ENCODE measurements at regions not wholly inside any gene's neighbourhood (a gene's known extent, or its start where the extent isn't known, plus 50 kb on each side); places are given as distances from the start of the nearest gene placed in this dataset.
"Not testable (repeated sequence)": the region's sequence is repeated elsewhere in the genome, so short reads cannot be mapped to it uniquely, and the experiment has no call there.

DNA sequence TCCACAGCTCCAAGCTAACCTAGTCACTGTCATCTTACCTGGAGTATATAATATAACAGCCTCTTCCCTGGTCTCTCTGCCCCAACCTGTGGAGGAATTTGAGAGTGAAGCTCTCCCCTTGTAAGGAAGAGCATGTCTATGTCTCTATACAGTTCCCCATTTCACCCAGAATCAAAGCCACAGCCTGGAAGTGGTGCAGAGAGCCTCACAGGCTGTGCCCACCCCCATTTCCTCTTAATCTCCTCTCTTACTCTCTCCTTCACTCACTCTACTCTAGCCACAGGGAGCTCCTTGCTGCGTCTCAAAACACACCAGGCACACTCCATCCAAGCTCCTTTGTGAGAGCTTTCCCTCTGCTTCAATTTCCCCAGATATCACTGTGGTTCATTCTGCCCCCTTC is 302.5 kb upstream of the ISX start:
- no peak for DNase-seq

DNA sequence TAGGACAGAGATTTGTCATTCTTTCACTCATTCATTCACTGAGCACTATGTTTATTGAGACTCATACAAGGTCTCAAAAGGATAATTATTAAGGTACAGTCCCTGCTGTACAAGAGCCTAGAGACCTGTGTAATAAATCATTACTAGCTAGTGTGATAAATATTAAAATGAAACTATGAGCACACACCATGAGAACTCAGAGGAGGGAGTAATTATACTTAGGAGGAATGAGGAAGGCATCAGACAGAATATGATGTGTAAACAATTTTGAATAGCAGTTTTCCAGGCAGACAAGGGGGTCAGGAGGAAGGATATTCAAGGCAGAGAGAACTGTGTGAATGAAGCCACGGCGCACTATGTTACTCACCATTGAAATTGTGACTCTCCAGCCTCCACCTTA is 300.8 kb upstream of the ISX start:
- DNase-seq, result no peak

DNA sequence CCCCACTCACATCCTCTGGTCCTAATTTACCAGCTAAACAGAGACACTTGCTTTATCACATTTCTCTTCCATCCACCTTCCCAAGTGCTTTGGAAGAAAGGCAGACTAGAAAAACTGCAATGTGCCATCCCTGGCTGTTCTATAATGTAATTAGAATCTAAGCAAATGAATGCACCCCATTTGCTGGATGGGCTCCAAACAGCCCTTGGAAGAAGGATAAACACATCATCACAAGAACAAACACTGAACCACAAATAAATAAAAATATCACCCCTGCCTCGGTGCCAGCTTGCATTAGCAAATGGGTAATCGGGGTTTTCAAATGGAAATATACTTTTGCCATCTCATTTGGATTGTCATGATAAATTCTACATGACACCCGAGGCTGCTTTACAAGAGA is 296.6 kb upstream of the ISX start:
- DNase-seq, result no peak

DNA sequence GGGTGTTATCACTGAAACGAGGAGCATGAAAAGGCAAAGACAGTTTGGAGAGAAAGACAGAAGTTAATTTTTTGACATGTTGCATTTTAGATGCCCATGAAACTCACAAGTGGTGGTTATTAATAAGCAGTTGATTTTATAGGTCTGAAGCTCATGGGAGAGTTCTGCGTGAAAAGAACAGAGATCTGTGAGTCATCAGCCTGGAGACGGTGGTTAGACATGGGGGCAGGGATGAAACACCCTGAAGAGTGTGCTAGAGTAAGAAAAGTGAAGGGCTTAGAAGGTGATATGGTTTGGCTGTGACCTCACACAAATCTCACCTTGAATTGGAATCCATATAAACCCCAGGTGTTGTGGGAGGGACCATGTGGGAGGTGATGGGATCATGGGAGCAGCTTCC is 289.1 kb upstream of the ISX start:
- no peak for DNase-seq

DNA sequence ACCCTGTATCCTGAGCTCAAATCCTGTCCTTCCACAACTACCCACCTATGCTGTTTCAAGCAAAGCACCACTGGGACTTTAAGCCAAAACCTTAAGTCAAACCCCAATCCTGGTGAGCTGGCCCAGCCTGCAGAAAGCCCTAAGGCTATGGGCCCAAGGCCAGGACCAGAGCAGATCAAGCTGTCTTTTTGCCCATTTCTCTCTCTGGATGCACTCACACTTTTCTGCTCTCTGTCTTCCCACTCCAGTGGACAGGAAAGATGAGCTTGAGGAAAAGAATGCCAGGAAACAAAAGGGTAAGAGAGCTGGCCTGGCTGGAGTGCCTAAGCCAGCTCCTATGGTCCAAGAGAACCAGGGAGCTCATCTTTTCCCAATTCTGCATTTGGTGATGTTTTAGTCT is 284.3 kb upstream of the ISX start:
- no peak for DNase-seq

DNA sequence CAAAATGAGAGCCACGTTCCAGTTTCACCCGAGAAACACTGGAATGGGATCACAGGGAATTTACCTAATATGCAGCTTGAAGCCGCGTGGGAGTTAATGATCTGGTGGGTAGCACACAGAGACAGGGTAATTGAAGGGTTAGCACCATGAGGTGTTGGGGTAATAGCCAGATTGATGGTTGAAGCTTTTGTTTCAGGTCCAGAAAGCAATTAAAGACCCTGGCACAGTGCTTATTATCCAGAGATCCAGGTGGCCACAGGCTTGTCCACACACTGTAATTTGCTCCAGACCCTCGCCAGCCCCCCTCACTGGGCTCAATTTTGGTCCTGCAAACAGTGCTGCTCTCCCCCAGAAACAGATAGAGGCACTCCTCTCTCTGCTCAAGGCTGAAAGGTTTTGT is 282.5 kb upstream of the ISX start:
- no peak for DNase-seq

DNA sequence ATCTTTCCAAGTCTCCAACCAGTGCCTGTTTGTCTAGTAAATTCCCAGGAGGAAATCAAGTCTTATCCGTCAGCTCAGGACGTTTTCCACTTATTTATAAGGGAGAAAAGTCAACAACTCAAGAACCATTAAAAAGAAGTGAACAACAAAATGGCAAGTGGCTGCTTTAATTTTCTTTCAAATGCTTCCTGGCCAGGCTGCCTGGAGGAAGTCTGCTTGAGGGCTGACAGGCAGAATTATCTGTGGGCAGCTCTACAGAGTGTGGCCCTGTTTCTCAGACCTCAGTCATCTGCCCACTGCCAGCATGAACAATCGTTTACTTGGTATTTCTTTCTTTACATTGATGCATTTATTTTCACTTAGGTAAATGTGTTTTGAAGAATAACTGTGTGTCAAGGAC is 281.9 kb upstream of the ISX start:
- DNase-seq, result no peak

DNA sequence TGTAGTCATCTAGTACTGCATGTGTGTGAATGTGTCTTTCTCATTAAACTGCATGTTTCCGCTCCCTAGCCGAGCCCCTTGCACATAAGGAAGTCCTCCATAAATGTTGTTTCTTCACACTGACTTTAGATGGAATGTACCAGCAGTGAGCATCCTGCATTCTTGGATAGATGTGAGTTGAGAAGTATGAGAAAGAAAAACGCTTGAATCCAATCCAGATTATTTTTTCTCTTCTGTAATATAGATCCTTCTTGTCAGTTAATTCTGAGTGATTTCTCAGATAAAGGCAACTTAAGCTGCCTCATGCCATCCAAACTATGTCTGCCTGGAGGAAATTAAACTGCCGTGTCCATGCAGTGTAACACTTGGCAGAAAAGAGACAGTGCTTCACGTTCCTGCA is 268.1 kb upstream of the ISX start:
- no peak for DNase-seq

DNA sequence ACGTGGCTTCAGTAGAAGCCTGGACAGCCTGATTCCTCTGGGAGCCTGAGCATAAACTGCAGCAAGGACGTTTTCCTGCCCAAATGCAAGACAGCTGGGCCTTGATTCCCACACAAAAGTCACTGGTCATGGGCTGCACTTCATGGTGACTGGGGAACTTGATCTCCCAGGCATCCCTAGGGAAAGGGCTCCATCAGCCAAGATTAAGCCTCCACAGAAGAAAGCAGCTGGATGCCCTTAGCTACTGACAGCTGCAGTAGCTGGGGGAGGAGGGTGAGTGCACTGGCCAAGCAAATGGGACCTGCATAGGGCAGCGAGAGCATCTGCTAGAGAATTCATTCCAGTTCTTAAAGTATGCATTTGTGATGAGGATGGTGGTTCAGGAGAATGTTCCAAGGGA is 267.4 kb upstream of the ISX start:
- DNase-seq, result no peak

DNA sequence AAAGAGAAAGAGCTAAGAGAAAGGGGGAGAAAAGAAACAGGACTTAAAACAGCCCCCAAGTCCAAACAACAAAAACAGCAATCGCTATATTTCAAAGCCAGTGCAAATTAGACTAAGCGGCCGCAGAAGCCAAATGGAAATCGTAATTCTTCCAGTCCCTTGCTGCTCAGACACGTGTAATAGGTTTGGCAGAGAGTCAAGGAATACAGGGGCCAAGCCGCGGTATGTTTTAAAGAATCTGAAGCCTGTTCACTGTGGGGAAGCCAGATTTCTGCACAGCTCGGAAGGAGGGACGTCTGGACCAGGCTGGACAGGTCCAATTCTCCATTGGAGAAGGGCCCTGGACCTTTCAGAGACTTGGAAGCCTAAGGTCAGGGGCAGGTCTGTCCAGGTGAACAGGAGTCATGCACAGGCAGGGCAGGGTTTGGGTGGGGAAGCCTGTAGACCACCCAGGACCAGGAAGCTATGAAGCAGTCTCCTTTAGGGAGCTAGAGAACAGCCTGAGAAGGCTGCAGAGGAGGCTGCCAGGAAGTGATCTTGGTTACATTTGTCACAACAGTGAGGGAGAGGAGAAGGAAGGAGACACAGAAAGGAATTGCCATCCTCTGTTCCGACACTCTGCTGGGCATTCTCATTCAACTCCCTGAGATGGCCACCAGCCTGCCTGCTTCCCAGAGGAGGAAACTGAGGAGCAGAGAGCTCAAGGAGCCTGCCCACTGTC is 265.5 kb upstream of the ISX start:
- DNase-seq, result no peak

DNA sequence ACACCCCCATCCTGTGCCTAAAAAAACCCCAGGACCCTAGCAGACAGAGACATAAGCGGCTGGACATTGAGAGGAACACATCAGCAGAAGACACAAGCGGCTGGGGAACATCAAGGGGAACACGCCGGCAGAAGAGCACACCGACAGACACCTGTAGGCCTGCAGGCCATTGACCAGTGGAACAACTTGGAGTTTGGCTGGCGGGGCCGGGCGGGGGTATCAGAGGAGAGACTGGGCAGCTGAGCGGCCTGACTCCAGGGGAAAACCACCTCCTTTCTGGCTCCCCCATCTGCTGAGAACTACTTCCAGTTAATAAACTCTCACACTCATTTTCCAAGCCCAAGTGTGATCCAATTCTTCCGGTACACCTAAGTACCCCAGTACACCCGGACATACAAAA is 264.7 kb upstream of the ISX start:
- no peak for DNase-seq

DNA sequence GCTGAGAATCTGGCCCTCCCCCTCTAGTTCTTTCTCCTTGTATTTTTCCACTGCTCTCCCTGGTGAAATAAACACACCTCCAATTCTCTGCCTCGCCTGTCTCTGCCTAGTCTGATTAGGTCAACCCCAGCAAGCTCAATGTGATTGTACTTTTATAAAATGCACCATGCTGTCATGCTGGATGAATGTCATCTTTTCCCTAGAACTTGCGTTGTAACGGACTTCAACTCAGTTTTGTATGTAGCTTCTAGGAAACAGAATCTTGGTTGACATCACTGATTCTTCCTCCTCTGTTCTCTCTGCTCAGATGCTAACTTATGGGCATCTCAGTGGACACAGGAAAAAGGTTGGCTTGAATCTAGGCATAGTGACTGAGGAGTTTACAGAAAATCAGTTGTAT is 261.9 kb upstream of the ISX start:
- DNase-seq, result no peak

DNA sequence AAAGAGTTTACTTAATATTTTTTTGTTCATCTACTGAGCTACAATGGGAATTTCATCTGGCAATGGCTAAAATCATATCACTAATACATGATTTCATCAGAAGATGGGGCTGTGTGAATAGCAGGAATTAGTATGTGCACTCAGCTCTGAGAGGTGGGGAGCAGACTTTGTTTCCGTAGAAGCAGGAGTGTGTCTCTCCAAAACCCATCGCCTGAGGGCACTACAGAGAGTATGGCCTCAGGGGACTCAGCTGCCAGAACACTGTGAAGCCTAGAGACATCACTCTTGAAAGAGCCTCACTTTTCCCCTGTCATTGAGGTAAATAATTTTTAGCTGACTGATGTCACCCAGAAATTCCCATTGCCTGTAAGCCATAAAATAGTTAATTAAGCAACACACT is 261.4 kb upstream of the ISX start:
- no peak for DNase-seq

DNA sequence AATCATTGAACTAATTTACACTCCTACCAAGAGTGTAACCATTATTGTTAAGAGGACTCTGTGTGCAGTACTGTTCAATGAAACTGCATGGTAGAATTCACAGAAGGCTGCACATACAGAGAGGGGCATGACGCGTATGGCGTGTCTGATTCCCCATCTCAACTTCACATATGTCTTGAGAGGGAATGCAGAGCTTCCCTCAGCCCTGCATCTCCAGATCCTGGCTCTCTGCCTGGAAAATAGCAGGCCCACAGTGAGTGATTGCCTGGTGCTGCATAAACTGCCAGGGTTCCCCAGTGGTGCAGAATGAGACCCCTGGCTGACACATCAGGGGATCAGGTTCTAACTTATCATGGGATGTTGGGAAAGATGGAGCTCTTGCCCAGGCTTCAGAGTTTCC is 260.2 kb upstream of the ISX start:
- DNase-seq, result no peak

DNA sequence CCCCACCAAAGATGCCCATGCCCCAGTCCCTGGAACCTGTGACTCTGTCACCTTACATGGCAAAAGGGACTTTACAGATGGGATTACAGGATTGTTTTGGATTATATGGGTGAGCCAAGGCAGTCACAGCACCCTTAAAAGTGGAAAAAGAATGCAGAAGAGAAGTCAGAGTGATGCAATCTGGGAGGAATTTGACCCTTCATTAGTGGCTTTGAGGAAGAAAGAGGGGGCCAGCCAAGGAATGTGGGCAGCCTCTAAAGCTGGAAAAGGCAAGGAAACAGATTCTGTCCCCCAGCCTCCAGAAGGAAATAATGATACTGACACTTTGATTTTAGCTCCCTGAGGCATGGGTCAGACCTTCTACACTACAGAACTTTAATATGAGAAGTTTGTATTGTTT is 257.3 kb upstream of the ISX start:
- no peak for DNase-seq

DNA sequence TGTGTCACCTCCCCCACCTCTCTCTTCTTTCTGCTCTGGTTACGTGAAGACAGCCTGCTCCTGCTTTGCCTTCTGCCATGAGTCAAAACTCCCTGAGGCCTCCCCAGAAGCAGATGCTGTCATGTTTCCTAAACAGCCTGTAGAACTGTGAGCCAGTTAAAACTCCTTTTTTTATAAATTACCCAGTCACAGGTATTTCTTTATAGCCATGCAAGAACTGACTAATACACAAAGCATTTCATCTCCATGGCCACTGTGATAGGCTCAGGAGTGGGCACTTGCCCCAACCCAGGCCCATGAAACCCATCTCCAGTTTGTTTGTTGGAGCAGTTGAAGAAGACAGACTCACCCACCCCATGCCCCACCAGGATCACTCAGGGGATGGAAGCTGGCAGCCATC is 253.3 kb upstream of the ISX start:
- DNase-seq, result no peak

DNA sequence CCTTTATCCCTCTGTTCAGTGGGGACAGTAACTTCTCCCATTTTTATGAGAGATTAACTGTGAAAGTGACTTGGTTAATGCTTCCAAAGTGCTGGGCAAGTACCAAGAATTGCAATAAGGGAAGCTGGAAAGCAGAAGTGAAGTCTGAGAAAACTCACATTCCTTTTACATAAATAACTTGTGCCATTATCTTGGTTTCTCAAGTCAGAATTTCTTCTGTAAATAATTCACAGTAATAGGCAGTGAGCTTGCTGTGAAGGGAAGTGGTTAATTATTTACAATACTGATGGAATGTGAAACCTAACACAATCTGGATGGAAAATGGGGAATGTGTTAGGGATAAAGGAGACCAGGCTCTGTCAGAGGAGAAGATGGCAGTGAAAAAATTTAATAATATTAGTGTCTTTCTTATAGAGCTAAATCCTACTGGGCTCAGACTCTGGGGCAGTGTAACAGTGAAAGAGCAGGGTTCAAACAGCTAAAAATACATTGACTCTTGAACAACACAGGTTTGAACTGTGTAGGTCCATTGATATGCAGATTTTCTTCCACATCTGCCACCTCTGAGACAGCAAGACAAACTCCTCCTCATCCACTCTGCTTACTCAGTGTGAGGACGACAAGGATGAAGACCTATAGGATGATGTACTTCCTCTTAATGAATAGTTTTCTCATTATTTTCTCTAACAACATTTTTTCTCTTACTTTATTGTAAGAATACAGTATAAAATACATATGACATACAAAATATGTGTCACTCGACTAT is 251.5 kb upstream of the ISX start:
- DNase-seq, result no peak

DNA sequence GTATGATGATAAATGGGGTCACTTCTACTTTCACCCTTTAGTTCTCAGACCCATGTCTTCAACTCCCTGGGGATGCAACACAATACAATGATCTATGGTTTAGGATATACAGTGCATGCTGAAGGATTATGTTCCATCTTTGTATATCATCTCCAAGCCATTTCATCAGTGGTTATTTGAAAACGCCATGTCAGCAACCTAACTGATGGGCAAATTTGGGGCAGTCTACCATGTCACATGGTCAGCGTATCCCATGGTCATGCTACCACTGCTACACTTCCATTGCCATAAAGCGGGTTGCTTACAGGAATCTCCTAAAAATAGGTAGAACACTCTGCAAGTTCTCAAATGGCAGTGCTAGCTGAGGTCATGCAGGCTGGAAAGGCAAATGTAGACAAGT is 236.5 kb upstream of the ISX start:
- no peak for DNase-seq

DNA sequence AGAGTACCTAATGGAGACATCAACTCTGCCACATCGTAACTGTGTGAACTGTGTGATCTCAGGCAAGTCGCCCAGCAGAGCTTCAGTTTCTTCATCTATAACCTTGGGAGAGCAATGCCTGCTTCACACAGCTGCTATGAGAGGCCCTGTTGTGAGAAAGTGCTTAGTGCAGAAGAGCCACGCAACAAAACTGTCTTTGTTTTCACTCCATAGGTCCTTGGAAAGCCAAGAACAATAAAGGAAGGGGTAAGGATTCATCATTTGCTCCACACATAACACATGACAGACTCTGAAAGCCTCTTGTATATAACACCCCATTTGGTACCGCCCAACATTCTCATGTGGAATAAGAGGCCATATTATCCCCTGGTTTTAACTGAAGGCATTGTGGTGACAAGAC is 231.9 kb upstream of the ISX start:
- no peak for DNase-seq

DNA sequence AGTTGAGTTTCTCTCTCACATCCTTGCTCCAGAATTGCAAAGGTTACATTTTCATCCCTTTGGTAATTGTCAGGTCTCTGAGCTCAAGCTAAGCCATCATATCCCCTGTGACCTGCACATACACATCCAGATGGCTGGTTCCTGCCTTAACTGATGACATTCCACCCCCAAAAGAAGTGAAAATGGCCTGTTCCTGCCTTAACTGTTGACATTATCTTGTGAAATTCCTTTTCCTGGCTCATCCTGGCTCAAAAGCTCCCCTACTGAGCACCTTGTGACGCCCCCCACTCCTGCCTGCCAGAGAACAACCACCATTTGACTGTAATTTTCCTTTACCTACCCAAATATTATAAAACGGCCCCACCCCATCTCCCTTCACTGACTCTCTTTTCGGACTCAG is 231.4 kb upstream of the ISX start:
- not testable (repeated sequence) for DNase-seq

DNA sequence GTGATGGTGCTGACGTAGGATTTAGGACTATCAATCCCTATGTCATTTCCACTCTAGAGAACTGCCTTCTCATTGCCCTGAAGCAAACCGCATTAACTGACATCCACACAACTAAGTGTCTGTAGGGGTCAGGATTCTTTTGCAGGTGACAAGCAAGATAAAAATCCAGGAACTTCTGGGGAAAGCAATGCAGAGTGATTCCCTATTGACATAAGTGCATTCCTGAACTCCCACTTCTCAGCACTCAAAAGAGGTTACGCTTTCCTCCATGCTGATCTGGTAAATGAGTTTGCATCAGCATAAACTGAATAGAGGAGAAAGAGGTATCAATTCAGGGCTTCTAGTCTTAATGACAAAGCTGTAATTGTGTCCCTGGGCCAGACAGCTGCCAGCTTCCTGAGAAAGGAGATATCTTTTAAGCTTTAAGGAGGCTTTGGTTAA is 224.6 kb upstream of the ISX start:
- no peak for DNase-seq

DNA sequence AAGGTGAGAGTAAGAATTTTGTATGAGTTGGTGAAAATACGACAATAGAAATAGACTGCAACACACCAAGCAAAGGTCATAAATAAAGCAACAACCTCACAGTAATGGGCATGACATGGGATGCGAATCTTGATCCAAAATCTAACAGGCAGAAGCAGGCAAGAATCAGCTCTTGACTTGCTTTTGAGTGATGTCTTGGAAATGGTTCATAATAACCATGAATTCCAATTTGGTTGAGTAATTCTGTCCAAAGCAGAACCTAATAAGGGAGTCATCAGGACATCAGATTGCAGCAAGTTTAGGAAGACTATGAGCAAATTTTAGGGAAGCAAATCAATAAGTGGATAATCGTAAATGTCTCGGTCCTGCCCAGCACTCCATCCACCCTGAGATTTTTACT is 224.0 kb upstream of the ISX start:
- no peak for DNase-seq

DNA sequence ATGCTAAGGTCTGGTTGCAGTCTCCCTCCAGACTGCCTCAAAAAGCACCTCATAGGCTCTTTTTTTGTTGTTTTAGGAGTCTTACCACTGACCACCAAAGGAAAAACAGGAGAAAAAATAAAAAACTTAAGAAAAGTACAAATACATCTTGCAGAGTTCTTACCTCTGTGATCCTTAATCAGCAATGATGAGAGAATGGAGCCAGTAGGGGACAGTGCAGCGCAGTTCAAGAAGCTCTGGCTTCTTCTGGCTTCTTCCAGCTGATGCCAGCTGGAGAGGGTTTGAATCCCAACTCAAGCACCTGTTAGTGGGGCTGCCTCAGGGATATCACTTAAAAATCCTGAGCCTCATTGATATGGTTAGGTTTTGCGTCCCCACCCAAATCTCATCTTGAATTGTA is 223.3 kb upstream of the ISX start:
- DNase-seq, result no peak

DNA sequence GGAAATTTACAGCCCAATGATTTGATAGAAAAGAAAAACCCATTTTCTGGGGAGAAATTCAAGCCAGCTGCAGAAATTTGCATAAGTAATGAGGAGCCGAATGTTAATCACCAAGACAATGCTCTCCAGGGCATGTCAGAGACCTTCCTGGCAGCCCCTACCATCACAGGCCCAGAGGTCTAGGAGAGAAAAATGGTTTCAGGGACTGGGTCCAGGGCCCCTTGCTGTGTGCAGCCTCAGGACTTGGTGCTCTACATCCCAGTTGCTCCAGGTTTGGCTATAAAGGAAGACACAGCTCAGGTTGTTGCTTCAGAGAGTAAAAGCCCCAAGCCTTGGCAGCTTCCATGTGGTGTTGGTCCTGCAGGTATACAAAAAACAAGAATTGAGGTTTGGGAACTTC is 222.2 kb upstream of the ISX start:
- DNase-seq, result not testable (repeated sequence)

DNA sequence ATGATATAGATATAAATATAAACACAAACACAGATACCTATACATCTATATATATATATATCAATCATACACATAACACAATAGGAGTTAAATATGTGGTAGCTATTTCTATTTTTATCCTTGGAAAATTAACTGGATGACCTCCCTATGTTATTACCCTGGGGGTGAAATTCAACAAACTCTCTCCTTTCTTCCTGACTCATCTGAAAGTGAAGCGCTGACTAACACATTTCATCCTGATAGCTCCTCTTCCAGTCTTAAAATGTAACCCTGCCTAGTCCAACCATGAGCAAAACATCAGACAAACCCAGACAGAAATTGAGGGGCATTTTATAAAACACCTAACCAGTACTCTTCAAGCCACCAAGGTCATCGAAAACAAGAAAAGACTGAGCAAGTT is 220.6 kb upstream of the ISX start:
- DNase-seq, result no peak

All from T-helper 1 cell (primary cell).